Neural cell (in vitro differentiated cells): ENCODE measurements at regions not wholly inside any gene's neighbourhood (a gene's known extent, or its start where the extent isn't known, plus 50 kb on each side); places are given as distances from the start of the nearest gene placed in this dataset.
"Not testable (repeated sequence)": the region's sequence is repeated elsewhere in the genome, so short reads cannot be mapped to it uniquely, and the experiment has no call there.

ENCODE experiments used
- EP300 ChIP-seq: fragments of 450-650 bp; conservative IDR thresholded peaks from 2 replicates; pipeline ENCODE4 v1.6.1; 2014; ENCODE audit warnings: antibody characterized with exemption, mild to moderate bottlenecking, moderate library complexity; ENCODE audit not compliant: poor library complexity, severe bottlenecking
- EZH2 ChIP-seq: fragments of 200-600, 300-800 bp; shearing (Covaris generic), sonication (generic); IDR thresholded peaks from 2 replicates; pipeline ENCODE4 v1.6.1; 2014; ENCODE audit warnings: antibody characterized with exemption, low read length, borderline replicate concordance, mild to moderate bottlenecking; ENCODE audit not compliant: insufficient read depth, poor library complexity, severe bottlenecking
- MXI1 ChIP-seq: fragments of 450-650 bp; conservative IDR thresholded peaks from 2 replicates; pipeline ENCODE4 v1.6.1; 2014; ENCODE audit warnings: antibody characterized with exemption, mild to moderate bottlenecking; ENCODE audit not compliant: poor library complexity, severe bottlenecking
- POLR2AphosphoS5 ChIP-seq: IDR thresholded peaks from 2 replicates; pipeline ENCODE4 v1.6.1; 2012
- RAD21 ChIP-seq: fragments of 450-650 bp; conservative IDR thresholded peaks from 2 replicates; pipeline ENCODE4 v1.6.1; 2014; ENCODE audit warnings: antibody characterized with exemption, mild to moderate bottlenecking, moderate library complexity
- SMC3 ChIP-seq: fragments of 450-650 bp; conservative IDR thresholded peaks from 2 replicates; pipeline ENCODE4 v1.6.1; 2014; ENCODE audit warnings: antibody characterized with exemption, mild to moderate bottlenecking, moderate library complexity; ENCODE audit not compliant: poor library complexity
- TAF1 ChIP-seq: IDR thresholded peaks from 2 replicates; pipeline ENCODE4 v1.6.1; 2012; ENCODE audit warnings: low read depth
- TF ChIP-seq, protein P1 (sequence below): fragments of 450-650 bp; IDR thresholded peaks from 2 replicates; pipeline ENCODE4 v1.5.1; 2014; ENCODE audit warnings: antibody characterized with exemption, mild to moderate bottlenecking, moderate library complexity; ENCODE audit not compliant: poor library complexity, severe bottlenecking
- TF ChIP-seq, protein P2 (sequence below): IDR thresholded peaks from 2 replicates; pipeline ENCODE4 v1.6.1; 2012; ENCODE audit warnings: borderline replicate concordance

DNA sequence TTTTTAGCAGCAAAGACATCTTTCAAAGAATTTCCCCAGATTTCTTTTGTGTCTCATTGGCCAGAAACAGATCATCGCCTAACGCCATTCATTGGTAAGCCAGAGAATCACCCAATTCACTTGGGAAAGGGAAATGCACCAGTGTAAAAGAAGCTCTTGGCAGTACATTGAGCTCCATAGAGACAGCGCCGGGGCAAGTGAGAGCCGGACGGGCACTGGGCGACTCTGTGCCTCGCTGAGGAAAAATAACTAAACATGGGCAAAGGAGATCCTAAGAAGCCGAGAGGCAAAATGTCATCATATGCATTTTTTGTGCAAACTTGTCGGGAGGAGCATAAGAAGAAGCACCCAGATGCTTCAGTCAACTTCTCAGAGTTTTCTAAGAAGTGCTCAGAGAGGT lies 630.6 kb upstream of the ZNF385D start:
- TF ChIP-seq SMC3, EZH2, EP300, RAD21, MXI1: not testable (repeated sequence)
- TF ChIP-seq, protein P1, sequence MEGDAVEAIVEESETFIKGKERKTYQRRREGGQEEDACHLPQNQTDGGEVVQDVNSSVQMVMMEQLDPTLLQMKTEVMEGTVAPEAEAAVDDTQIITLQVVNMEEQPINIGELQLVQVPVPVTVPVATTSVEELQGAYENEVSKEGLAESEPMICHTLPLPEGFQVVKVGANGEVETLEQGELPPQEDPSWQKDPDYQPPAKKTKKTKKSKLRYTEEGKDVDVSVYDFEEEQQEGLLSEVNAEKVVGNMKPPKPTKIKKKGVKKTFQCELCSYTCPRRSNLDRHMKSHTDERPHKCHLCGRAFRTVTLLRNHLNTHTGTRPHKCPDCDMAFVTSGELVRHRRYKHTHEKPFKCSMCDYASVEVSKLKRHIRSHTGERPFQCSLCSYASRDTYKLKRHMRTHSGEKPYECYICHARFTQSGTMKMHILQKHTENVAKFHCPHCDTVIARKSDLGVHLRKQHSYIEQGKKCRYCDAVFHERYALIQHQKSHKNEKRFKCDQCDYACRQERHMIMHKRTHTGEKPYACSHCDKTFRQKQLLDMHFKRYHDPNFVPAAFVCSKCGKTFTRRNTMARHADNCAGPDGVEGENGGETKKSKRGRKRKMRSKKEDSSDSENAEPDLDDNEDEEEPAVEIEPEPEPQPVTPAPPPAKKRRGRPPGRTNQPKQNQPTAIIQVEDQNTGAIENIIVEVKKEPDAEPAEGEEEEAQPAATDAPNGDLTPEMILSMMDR = not testable (repeated sequence)
- TF ChIP-seq POLR2AphosphoS5 (peak; percentile 33), TAF1 (peak; percentile 29)
- TF ChIP-seq, protein P2, sequence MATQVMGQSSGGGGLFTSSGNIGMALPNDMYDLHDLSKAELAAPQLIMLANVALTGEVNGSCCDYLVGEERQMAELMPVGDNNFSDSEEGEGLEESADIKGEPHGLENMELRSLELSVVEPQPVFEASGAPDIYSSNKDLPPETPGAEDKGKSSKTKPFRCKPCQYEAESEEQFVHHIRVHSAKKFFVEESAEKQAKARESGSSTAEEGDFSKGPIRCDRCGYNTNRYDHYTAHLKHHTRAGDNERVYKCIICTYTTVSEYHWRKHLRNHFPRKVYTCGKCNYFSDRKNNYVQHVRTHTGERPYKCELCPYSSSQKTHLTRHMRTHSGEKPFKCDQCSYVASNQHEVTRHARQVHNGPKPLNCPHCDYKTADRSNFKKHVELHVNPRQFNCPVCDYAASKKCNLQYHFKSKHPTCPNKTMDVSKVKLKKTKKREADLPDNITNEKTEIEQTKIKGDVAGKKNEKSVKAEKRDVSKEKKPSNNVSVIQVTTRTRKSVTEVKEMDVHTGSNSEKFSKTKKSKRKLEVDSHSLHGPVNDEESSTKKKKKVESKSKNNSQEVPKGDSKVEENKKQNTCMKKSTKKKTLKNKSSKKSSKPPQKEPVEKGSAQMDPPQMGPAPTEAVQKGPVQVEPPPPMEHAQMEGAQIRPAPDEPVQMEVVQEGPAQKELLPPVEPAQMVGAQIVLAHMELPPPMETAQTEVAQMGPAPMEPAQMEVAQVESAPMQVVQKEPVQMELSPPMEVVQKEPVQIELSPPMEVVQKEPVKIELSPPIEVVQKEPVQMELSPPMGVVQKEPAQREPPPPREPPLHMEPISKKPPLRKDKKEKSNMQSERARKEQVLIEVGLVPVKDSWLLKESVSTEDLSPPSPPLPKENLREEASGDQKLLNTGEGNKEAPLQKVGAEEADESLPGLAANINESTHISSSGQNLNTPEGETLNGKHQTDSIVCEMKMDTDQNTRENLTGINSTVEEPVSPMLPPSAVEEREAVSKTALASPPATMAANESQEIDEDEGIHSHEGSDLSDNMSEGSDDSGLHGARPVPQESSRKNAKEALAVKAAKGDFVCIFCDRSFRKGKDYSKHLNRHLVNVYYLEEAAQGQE = not testable (repeated sequence)
